PFSK-1 (cell line): ENCODE measurements at regions not wholly inside any gene's neighbourhood (a gene's known extent, or its start where the extent isn't known, plus 50 kb on each side); places are given as distances from the start of the nearest gene placed in this dataset.

ENCODE experiments used
- POLR2AphosphoS5 ChIP-seq: IDR thresholded peaks from 2 replicates; pipeline ENCODE4 v1.6.1; 2012; ENCODE audit warnings: low read depth, mild to moderate bottlenecking, control low read depth, low read length, moderate library complexity
- TAF1 ChIP-seq: IDR thresholded peaks from 2 replicates; pipeline ENCODE4 v1.6.1; 2012; ENCODE audit warnings: low read length, control low read depth, borderline replicate concordance; ENCODE audit not compliant: insufficient read depth
- TF ChIP-seq, protein P1 (sequence below), 2 experiments: IDR thresholded peaks; 2 replicates each; pipeline versions ENCODE4 v1.6.1 to v1.8.0; 2011 to 2012; ENCODE audit warnings: low read depth in 2 of 2, low read length in 2 of 2, control low read depth in 1 of 2, inconsistent platforms in 1 of 2, mild to moderate bottlenecking in 1 of 2, moderate library complexity in 1 of 2; ENCODE audit not compliant: insufficient read depth in 1 of 2

DNA sequence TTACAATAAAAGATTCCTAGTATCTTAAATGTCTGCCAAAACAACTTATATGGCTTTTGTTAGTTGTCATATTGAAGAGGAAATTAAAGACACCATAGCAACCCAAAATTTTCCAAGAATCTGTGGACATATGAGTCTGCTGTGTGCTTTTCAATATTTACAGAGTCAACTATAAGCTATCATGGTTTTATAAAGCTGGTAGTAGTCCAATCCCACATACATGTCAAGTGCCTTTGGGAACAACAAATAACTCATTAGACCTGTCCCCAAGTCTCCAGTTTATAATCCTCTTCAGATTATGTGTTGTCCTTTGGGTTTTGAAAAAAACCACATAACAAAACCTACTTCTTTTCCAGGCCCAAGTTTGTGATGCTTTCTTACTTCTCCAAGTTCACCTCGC lies 293.8 kb upstream of the USP25 start:
- TF ChIP-seq POLR2AphosphoS5: no peak
- TF ChIP-seq, protein P1, sequence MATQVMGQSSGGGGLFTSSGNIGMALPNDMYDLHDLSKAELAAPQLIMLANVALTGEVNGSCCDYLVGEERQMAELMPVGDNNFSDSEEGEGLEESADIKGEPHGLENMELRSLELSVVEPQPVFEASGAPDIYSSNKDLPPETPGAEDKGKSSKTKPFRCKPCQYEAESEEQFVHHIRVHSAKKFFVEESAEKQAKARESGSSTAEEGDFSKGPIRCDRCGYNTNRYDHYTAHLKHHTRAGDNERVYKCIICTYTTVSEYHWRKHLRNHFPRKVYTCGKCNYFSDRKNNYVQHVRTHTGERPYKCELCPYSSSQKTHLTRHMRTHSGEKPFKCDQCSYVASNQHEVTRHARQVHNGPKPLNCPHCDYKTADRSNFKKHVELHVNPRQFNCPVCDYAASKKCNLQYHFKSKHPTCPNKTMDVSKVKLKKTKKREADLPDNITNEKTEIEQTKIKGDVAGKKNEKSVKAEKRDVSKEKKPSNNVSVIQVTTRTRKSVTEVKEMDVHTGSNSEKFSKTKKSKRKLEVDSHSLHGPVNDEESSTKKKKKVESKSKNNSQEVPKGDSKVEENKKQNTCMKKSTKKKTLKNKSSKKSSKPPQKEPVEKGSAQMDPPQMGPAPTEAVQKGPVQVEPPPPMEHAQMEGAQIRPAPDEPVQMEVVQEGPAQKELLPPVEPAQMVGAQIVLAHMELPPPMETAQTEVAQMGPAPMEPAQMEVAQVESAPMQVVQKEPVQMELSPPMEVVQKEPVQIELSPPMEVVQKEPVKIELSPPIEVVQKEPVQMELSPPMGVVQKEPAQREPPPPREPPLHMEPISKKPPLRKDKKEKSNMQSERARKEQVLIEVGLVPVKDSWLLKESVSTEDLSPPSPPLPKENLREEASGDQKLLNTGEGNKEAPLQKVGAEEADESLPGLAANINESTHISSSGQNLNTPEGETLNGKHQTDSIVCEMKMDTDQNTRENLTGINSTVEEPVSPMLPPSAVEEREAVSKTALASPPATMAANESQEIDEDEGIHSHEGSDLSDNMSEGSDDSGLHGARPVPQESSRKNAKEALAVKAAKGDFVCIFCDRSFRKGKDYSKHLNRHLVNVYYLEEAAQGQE (IDR thresholded peaks at IDR 0.05; ENCODE audit: insufficient read depth in 1 of 2, low read depth in 2 of 2, low read length in 2 of 2): no peak
- TF ChIP-seq TAF1: no peak
